Mesendoderm (in vitro differentiated cells): ENCODE measurements at regions not wholly inside any gene's neighbourhood (a gene's known extent, or its start where the extent isn't known, plus 50 kb on each side); places are given as distances from the start of the nearest gene placed in this dataset.
A peak's percentile ranks its signal among the peaks of the same experiment; 100 is the strongest.
"Not testable (repeated sequence)": the region's sequence is repeated elsewhere in the genome, so short reads cannot be mapped to it uniquely, and the experiment has no call there.

Source experiments
- DNase-seq: peaks from one replicate; pipeline ENCODE4 v3.0.0; 2013
- H2AK5ac ChIP-seq: 2 replicates; pipeline ENCODE4 v1.6.1; 2013; ENCODE audit warnings: low read length, inconsistent platforms
- H2BK120ac ChIP-seq: 2 replicates; pipeline ENCODE4 v1.6.1; 2013; ENCODE audit warnings: low read depth, mild to moderate bottlenecking, low read length, moderate library complexity, mixed read lengths
- H2BK15ac ChIP-seq: replicated peaks from 2 replicates; pipeline ENCODE4 v1.6.1; 2013; ENCODE audit warnings: low read depth, mild to moderate bottlenecking, moderate library complexity
- H2BK5ac ChIP-seq: 2 replicates; pipeline ENCODE4 v1.6.1; 2013; ENCODE audit warnings: low read length, inconsistent platforms
- H3K18ac ChIP-seq: 2 replicates; pipeline ENCODE4 v1.6.1; 2013; ENCODE audit warnings: mild to moderate bottlenecking, low read length, mixed read lengths
- H3K23ac ChIP-seq: one replicate; pipeline ENCODE4 v1.6.1; 2013; ENCODE audit warnings: low read length
- H3K27ac ChIP-seq: 2 replicates; pipeline ENCODE4 v1.5.1; 2013; ENCODE audit warnings: low read depth, mild to moderate bottlenecking, inconsistent platforms, low read length, moderate library complexity
- H3K27me3 ChIP-seq: 2 replicates; pipeline ENCODE4 v1.6.1; 2013; ENCODE audit warnings: low read length, control low read depth, mild to moderate bottlenecking, inconsistent platforms; ENCODE audit not compliant: insufficient read depth, poor library complexity
- H3K36me3 ChIP-seq: 2 replicates; pipeline ENCODE4 v1.6.1; 2013; ENCODE audit warnings: low read length, inconsistent platforms; ENCODE audit not compliant: control insufficient read depth, insufficient read depth
- H3K4ac ChIP-seq: one replicate; pipeline ENCODE4 v1.6.1; 2013; ENCODE audit warnings: low read depth, mild to moderate bottlenecking, low read length, moderate library complexity
- H3K4me1 ChIP-seq: 2 replicates; pipeline ENCODE4 v1.6.1; 2013; ENCODE audit warnings: low read depth, low read length, inconsistent platforms; ENCODE audit not compliant: control insufficient read depth
- H3K4me2 ChIP-seq: 2 replicates; pipeline ENCODE4 v1.6.1; 2013; ENCODE audit warnings: low read length
- H3K4me3 ChIP-seq: 2 replicates; pipeline ENCODE4 v1.5.1; 2013; ENCODE audit warnings: mild to moderate bottlenecking, low read length
- H3K56ac ChIP-seq: one replicate; pipeline ENCODE4 v1.6.1; 2013; ENCODE audit warnings: low read length
- H3K79me1 ChIP-seq: 2 replicates; pipeline ENCODE4 v1.6.1; 2013; ENCODE audit warnings: low read length, inconsistent platforms
- H3K79me2 ChIP-seq: 2 replicates; pipeline ENCODE4 v1.6.1; 2013; ENCODE audit warnings: mild to moderate bottlenecking, low read length; ENCODE audit not compliant: control insufficient read depth, insufficient read depth
- H3K9ac ChIP-seq: 2 replicates; pipeline ENCODE4 v1.6.1; 2013; ENCODE audit warnings: low read length, inconsistent platforms
- H4K5ac ChIP-seq: one replicate; pipeline ENCODE4 v1.6.1; 2013; ENCODE audit warnings: low read length
- H4K8ac ChIP-seq: one replicate; pipeline ENCODE4 v1.6.1; 2013; ENCODE audit warnings: low read depth, mild to moderate bottlenecking, control low read depth, low read length, moderate library complexity
- WGBS: extraction: QIAGEN DNeasy Blood & Tissue Kit; methylation state at CpG from one replicate; pipeline ENCODE4 v1.1.7; 2013; ENCODE audit warnings: low lambda C conversion rate, missing lambda C conversion rate; ENCODE audit not compliant: insufficient coverage; ENCODE audit errors: extremely low coverage; 5-methylcytosine and 5-hydroxymethylcytosine counted together

DNA sequence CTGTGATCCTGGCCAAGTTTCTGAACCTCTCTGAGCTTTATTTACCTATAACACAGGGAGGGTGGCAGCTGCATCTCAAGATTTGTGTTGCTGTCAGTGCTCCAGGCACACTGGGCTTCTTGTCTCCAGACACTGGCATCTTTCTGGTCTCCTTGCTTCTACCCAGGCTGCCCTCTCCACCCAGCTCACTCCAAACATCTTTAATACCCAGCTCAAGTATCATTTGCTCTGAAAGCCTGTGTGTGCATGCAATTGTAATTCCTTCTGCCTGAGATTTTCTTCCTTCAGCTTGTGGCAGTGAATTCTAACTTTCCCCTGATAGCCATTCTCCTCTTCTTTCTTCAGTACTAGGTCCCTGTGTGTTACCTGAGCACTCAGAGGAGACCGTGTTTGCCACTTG is 50.7 kb upstream of the USP7 start:
- Histone ChIP-seq H3K4ac (no peak overlapping the region), H3K27me3 (no peaks in the 10 kb centered on the region), H3K36me3 (no peaks in the 10 kb centered on the region), H3K79me2 (no peaks in the 10 kb centered on the region), H3K56ac (no peak overlapping the region), H3K23ac (no peak overlapping the region), H3K18ac (no peak overlapping the region), H3K4me3 (no peak overlapping the region), H2BK120ac (no peak overlapping the region), H2AK5ac (no peak overlapping the region), H3K4me2 (no peak overlapping the region), H2BK15ac (no peak overlapping the region), H2BK5ac (no peak overlapping the region), H3K4me1 (no peaks in the 10 kb centered on the region), H3K27ac (no peak overlapping the region), H3K79me1 (no peaks in the 10 kb centered on the region), H3K9ac (no peak overlapping the region), H4K5ac (no peak overlapping the region), H4K8ac (no peak overlapping the region)
- no CpG with 5 or more reads among the region's 1 CpG for WGBS
- DNase-seq = no peak

DNA sequence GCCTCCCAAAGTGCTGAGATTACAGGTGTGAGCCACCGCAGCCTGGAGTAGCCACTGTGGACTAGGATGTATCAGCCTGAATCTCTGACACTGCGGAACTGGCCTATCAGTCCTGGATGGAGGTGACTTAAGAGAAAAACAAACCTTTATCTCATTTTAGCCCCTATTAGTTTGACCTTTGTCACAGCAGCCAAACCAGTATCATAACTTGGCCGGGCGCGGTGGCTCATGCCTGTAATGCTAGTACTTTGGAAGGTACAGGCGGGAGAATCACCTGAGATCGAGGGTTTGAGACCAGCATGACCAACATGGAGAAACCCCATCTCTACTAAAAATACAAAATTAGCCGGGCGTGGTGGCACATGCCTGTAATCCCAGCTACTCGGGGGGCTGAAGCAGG is 51.8 kb upstream of the USP7 start:
- WGBS = no CpG with 5 or more reads among the region's 10 CpGs
- no peak overlapping the region for H3K4ac ChIP-seq
- no peak overlapping the region for H3K56ac ChIP-seq
- H2BK120ac ChIP-seq = no peak overlapping the region
- no peak overlapping the region for H2AK5ac ChIP-seq
- no peak overlapping the region for H2BK5ac ChIP-seq
- no peak overlapping the region for H4K8ac ChIP-seq
- no peak overlapping the region for H3K9ac ChIP-seq
- H3K36me3 ChIP-seq = no peaks in the 10 kb centered on the region
- no peaks in the 10 kb centered on the region for H3K79me1 ChIP-seq
- no peak overlapping the region for H3K23ac ChIP-seq
- no peak overlapping the region for H3K27ac ChIP-seq
- no peaks in the 10 kb centered on the region for H3K27me3 ChIP-seq
- no peak overlapping the region for H2BK15ac ChIP-seq
- H3K4me1 ChIP-seq = no peaks in the 10 kb centered on the region
- no peak overlapping the region for H3K4me3 ChIP-seq
- no peaks in the 10 kb centered on the region for H3K79me2 ChIP-seq
- no peak overlapping the region for H3K18ac ChIP-seq
- H4K5ac ChIP-seq = no peak overlapping the region
- no peak for DNase-seq
- no peak overlapping the region for H3K4me2 ChIP-seq

DNA sequence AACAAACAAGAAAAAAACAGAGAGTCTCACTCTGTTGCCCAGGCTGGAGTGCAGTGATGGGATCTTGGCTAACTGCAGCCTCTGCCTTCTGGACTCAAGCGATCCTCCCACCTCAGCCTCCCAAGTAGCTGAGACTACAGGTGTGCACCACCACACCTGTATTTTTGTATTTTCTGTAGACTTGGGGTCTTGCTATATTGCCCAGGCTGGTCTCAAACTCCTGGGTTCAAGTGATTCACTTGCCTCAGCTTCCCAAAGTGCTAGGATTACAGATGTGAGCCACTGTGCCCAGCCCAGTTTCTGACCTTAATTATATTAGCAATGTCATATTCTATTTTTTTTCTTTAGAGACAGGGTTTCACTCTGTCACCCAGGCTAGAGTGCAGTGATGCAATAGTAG is 52.3 kb upstream of the USP7 start:
- not testable (repeated sequence) for H3K27ac ChIP-seq

DNA sequence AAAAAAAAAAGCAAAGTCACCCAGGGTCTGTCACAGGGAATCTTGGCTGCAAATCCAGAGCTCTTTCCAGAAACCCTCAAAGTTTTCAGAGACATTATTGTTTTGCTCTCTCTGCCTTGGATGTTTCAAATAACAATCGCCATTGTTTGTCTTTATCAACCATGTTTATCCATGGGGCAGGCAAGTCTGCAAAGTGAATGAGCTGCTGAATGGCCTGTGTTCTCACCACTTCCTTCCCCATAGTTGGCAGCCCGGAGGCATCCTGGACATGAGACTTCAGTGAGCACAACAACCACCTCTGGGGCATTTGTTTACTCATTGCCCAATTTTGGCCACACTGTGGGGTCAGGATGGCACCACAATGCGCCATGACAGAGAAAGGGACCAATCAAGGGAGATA is 53.1 kb upstream of the USP7 start:
- no peak overlapping the region for H4K8ac ChIP-seq
- H3K56ac ChIP-seq = no peak overlapping the region
- no peak overlapping the region for H2BK120ac ChIP-seq
- H3K9ac ChIP-seq = no peak overlapping the region
- H3K4me3 ChIP-seq = no peak overlapping the region
- no peak overlapping the region for H2BK15ac ChIP-seq
- no peaks in the 10 kb centered on the region for H3K4me1 ChIP-seq
- no peak overlapping the region for H3K18ac ChIP-seq
- no peak overlapping the region for H4K5ac ChIP-seq
- no peak overlapping the region for H3K4me2 ChIP-seq
- H3K36me3 ChIP-seq = no peaks in the 10 kb centered on the region
- H3K27me3 ChIP-seq = peaks cover 1% of the 10 kb centered on the region
- H2AK5ac ChIP-seq = no peak overlapping the region
- no peak overlapping the region for H2BK5ac ChIP-seq
- no peak overlapping the region for H3K27ac ChIP-seq
- DNase-seq = peak; percentile 34
- no peak overlapping the region for H3K4ac ChIP-seq
- H3K23ac ChIP-seq = no peak overlapping the region
- H3K79me2 ChIP-seq = no peaks in the 10 kb centered on the region
- no peaks in the 10 kb centered on the region for H3K79me1 ChIP-seq
- WGBS = no CpG with 5 or more reads among the region's 3 CpGs

More for the DNA sequence above, 52.3 kb upstream of the USP7 start:
- not testable (repeated sequence) for DNase-seq, H3K4ac ChIP-seq, H3K4me3 ChIP-seq, H2BK5ac ChIP-seq, H3K4me1 ChIP-seq, H2BK15ac ChIP-seq, H2BK120ac ChIP-seq, H3K56ac ChIP-seq, H3K23ac ChIP-seq, H3K18ac ChIP-seq, H3K79me1 ChIP-seq, H3K36me3 ChIP-seq, H3K4me2 ChIP-seq, H4K5ac ChIP-seq, H3K9ac ChIP-seq, H3K27me3 ChIP-seq, H3K79me2 ChIP-seq, H4K8ac ChIP-seq, H2AK5ac ChIP-seq
- WGBS = no CpG with 5 or more reads among the region's 1 CpG

DNA sequence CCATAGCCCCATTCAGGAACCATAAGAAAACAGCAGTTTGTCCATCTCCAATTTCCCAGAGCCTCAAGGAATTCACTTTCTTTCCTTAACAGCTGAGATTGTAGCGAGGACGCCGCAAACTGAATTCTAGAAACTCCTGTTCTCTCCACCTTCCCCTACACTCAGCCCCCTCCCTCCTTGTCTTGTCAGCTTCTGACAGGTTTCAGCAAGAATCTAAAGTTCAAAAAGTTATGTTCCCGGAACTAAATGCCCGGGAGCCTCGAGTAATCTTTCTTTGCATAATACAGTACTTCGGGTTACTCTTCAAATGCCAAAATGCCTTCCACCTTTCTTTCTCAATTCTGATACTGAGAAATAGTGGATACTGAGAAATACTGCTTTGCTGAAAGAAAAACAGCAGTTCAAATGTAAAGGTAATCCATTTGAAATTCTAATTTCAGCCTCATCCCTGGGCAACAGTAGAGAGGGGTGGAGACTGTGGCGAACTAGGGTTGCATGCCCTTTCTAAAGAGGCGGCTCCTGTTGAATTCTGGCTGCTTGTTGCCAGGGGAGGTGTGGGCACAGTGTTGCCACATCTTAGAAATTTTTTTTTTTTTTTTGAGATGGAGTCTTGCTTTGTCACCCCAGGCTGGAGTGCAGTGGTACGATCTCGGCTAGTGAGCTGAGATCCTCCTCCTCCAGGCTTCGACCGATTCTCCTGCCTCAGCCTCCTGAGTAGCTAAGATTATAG is 63.5 kb upstream of the USP7 start:
- Histone ChIP-seq H3K79me2 (no peaks in the 10 kb centered on the region), H3K4me1 (no peaks in the 10 kb centered on the region), H3K56ac (no peak overlapping the region), H3K4me3 (no peak overlapping the region), H3K27ac (no peak overlapping the region), H4K8ac (no peak overlapping the region), H3K27me3 (no peaks in the 10 kb centered on the region), H3K79me1 (no peaks in the 10 kb centered on the region), H3K9ac (no peak overlapping the region), H2BK15ac (no peak overlapping the region), H2AK5ac (no peak overlapping the region), H3K4me2 (no peak overlapping the region), H3K36me3 (no peaks in the 10 kb centered on the region), H2BK120ac (no peak overlapping the region), H3K23ac (no peak overlapping the region), H2BK5ac (no peak overlapping the region), H3K4ac (no peak overlapping the region), H4K5ac (no peak overlapping the region), H3K18ac (no peak overlapping the region)
- WGBS = no CpG with 5 or more reads among the region's 13 CpGs
- no peak for DNase-seq

DNA sequence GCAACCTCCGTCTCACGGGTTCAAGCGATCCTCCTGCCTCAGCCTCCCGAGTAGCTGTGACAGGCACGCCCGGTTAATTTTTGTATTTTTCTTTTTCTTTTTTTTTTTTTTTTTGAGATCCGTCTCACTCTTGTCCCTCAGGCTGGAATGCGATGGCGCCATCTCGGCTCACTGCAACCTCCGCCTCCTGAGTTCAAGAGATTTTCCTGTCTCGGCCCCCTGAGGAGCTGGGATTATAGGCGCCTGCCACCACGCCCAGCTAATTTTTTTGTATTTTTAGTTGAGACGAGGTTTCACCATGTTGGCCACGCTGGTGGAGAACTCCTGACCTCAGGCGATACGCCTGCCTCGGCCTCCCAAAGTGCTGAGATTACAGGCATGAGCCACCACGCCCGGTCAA is 63.0 kb upstream of the HAPSTR1 start:
- not testable (repeated sequence) for H3K9ac ChIP-seq, H2BK120ac ChIP-seq, H3K23ac ChIP-seq, H3K79me1 ChIP-seq, H3K27ac ChIP-seq, H3K4me3 ChIP-seq, H3K4ac ChIP-seq, DNase-seq, H4K5ac ChIP-seq, H3K4me1 ChIP-seq, H3K27me3 ChIP-seq, H2BK15ac ChIP-seq, H4K8ac ChIP-seq, H2BK5ac ChIP-seq, H2AK5ac ChIP-seq, H3K79me2 ChIP-seq, H3K56ac ChIP-seq, H3K36me3 ChIP-seq, H3K18ac ChIP-seq, H3K4me2 ChIP-seq
- WGBS = no CpG with 5 or more reads among the region's 21 CpGs
